ENCODE measurements at regions not wholly inside any gene's neighbourhood (a gene's known extent, or its start where the extent isn't known, plus 50 kb on each side); places are given as distances from the start of the nearest gene placed in this dataset.
A peak's percentile ranks its signal among the peaks of the same experiment; 100 is the strongest.
"Not testable (repeated sequence)": the region's sequence is repeated elsewhere in the genome, so short reads cannot be mapped to it uniquely, and the experiment has no call there.

GRCh38 chr21:28704746-28705145 lies 287.9 kb downstream of the LTN1 start:
- no peak for DNase-seq (ENCODE audit: low spot score)

GRCh38 chr21:28703861-28704260 lies 288.8 kb downstream of the LTN1 start:
- no peak for DNase-seq (ENCODE audit: low spot score)

GRCh38 chr21:28699596-28700259 lies 292.9 kb downstream of the LTN1 start:
- no peak for DNase-seq (ENCODE audit: low spot score)

GRCh38 chr21:28699186-28699585 lies 293.5 kb downstream of the LTN1 start:
- no peak for DNase-seq (ENCODE audit: low spot score)

- no peak for DNase-seq (ENCODE audit: low spot score)
These were observed 295.8 kb downstream of the LTN1 start for GRCh38 chr21:28696844-28697410.

- no peak for DNase-seq (ENCODE audit: low spot score)
These were observed 299.2 kb downstream of the LTN1 start for GRCh38 chr21:28693476-28693875.

GRCh38 chr21:28690196-28690595 lies 302.5 kb downstream of the LTN1 start:
- no peak for DNase-seq (ENCODE audit: low spot score)

- DNase-seq (ENCODE audit: low spot score) = no peak
These were observed 304.3 kb downstream of the LTN1 start for GRCh38 chr21:28688381-28688780.

- DNase-seq (ENCODE audit: low spot score) = no peak
These were observed 305.1 kb downstream of the LTN1 start for GRCh38 chr21:28687586-28687985.

GRCh38 chr21:28683982-28684752 lies 308.5 kb downstream of the LTN1 start:
- DNase-seq (ENCODE audit: low spot score) = no peak

- not testable (repeated sequence) for DNase-seq (ENCODE audit: low spot score)
These were observed 309.8 kb downstream of the LTN1 start for GRCh38 chr21:28682884-28683283.

GRCh38 chr21:28677096-28677495 lies 315.6 kb downstream of the LTN1 start:
- DNase-seq (ENCODE audit: low spot score) = not testable (repeated sequence)

- DNase-seq (ENCODE audit: low spot score) = peak; percentile 15
These were observed 317.2 kb downstream of the LTN1 start for GRCh38 chr21:28675331-28676041.

- no peak for DNase-seq (ENCODE audit: low spot score)
These were observed 317.9 kb downstream of the LTN1 start for GRCh38 chr21:28674763-28675162.

- no peak for DNase-seq (ENCODE audit: low spot score)
These were observed 321.0 kb downstream of the LTN1 start for GRCh38 chr21:28671549-28672195.

GRCh38 chr21:28669971-28670653 lies 322.6 kb downstream of the LTN1 start:
- no peak for DNase-seq (ENCODE audit: low spot score)

- no peak for DNase-seq (ENCODE audit: low spot score)
These were observed 323.4 kb downstream of the LTN1 start for GRCh38 chr21:28669321-28669720.

- no peak for DNase-seq (ENCODE audit: low spot score)
These were observed 328.9 kb downstream of the LTN1 start for GRCh38 chr21:28663754-28664153.

GRCh38 chr21:28663111-28663693 lies 329.5 kb downstream of the LTN1 start:
- DNase-seq (ENCODE audit: low spot score) = no peak

GRCh38 chr21:28657566-28657965 lies 335.1 kb downstream of the LTN1 start:
- no peak for DNase-seq (ENCODE audit: low spot score)

- no peak for DNase-seq (ENCODE audit: low spot score)
These were observed 337.2 kb downstream of the LTN1 start for GRCh38 chr21:28655471-28655870.

Measured in hepatic stellate cell (primary cell).